SKM-1 (cell line): ENCODE measurements at regions not wholly inside any gene's neighbourhood (a gene's known extent, or its start where the extent isn't known, plus 50 kb on each side); places are given as distances from the start of the nearest gene placed in this dataset.

Source experiments
- DNase-seq: peaks from one replicate; lab custom pipeline; 2025; ENCODE audit not compliant: unreplicated experiment; lab: John Stamatoyannopoulos, UW

- DNase-seq = no peak
These were observed 343.1 kb downstream of the MZT1 start for GRCh38 chr13:72384186-72384823.

GRCh38 chr13:72383646-72384045 is 343.8 kb downstream of the MZT1 start:
- no peak for DNase-seq

GRCh38 chr13:72379581-72379980 is 347.8 kb downstream of the MZT1 start:
- DNase-seq = no peak

GRCh38 chr13:72368031-72368430 is 359.4 kb downstream of the MZT1 start:
- no peak for DNase-seq

GRCh38 chr13:72346716-72347115 is 380.7 kb downstream of the MZT1 start:
- DNase-seq = no peak

GRCh38 chr13:72342364-72342763 is 385.1 kb downstream of the MZT1 start:
- DNase-seq = no peak

GRCh38 chr13:72341904-72342303 is 385.5 kb downstream of the MZT1 start:
- no peak for DNase-seq

- DNase-seq = no peak
These were observed 409.9 kb downstream of the MZT1 start for GRCh38 chr13:72317346-72318109.

- DNase-seq = no peak
These were observed 410.7 kb downstream of the MZT1 start for GRCh38 chr13:72316716-72317115.

- no peak for DNase-seq
These were observed 412.1 kb downstream of the MZT1 start for GRCh38 chr13:72315312-72315711.

GRCh38 chr13:72314210-72314609 is 413.2 kb downstream of the MZT1 start:
- no peak for DNase-seq

GRCh38 chr13:72313546-72313945 is 413.9 kb downstream of the MZT1 start:
- DNase-seq = no peak

- DNase-seq = no peak
These were observed 423.3 kb downstream of the MZT1 start for GRCh38 chr13:72303941-72304746.

- no peak for DNase-seq
These were observed 429.2 kb upstream of the DACH1 start for GRCh38 chr13:72296246-72296645.

GRCh38 chr13:72295153-72295552 is 428.1 kb upstream of the DACH1 start:
- no peak for DNase-seq

- DNase-seq = no peak
These were observed 426.2 kb upstream of the DACH1 start for GRCh38 chr13:72293206-72293605.

- DNase-seq = no peak
These were observed 424.1 kb upstream of the DACH1 start for GRCh38 chr13:72290962-72291681.

- DNase-seq = no peak
These were observed 419.4 kb upstream of the DACH1 start for GRCh38 chr13:72286421-72286820.

GRCh38 chr13:72284791-72285190 is 417.8 kb upstream of the DACH1 start:
- DNase-seq = no peak

GRCh38 chr13:72261732-72262131 is 394.7 kb upstream of the DACH1 start:
- DNase-seq = no peak

GRCh38 chr13:72259528-72259927 is 392.5 kb upstream of the DACH1 start:
- DNase-seq = no peak
